H9 (cell line): ENCODE measurements at regions not wholly inside any gene's neighbourhood (a gene's known extent, or its start where the extent isn't known, plus 50 kb on each side); places are given as distances from the start of the nearest gene placed in this dataset.

ENCODE experiments used
- DNase-seq: peaks from one replicate; pipeline ENCODE4 v3.0.0-alpha.2; 2017
- H2AFZ ChIP-seq: one replicate; pipeline ENCODE4 v1.6.1; 2013; ENCODE audit warnings: mild to moderate bottlenecking, low read length, control low read depth, moderate library complexity
- H2AK5ac ChIP-seq: 2 replicates; pipeline ENCODE4 v1.6.1; 2013; ENCODE audit warnings: low read length, control low read depth, mixed read lengths; ENCODE audit not compliant: insufficient read length
- H2BK120ac ChIP-seq: one replicate; pipeline ENCODE4 v1.6.1; 2013; ENCODE audit warnings: low read depth, mild to moderate bottlenecking, low read length, control low read depth, inconsistent platforms; ENCODE audit not compliant: poor library complexity, severe bottlenecking
- H2BK12ac ChIP-seq: 2 replicates; pipeline ENCODE4 v1.6.1; 2013; ENCODE audit warnings: low read length, control low read depth, mixed read lengths, low read depth; ENCODE audit not compliant: insufficient read length
- H2BK15ac ChIP-seq: 2 replicates; pipeline ENCODE4 v1.6.1; 2013; ENCODE audit warnings: low read depth, low read length, control low read depth
- H2BK20ac ChIP-seq: one replicate; pipeline ENCODE4 v1.6.1; 2013; ENCODE audit warnings: low read depth, mild to moderate bottlenecking, low read length, control low read depth, inconsistent platforms; ENCODE audit not compliant: poor library complexity, severe bottlenecking
- H2BK5ac ChIP-seq: 2 replicates; pipeline ENCODE4 v1.6.1; 2013; ENCODE audit warnings: low read length, control low read depth, mixed read lengths; ENCODE audit not compliant: insufficient read length
- H3K14ac ChIP-seq: 2 replicates; pipeline ENCODE4 v1.6.1; 2013; ENCODE audit warnings: low read length, control low read depth; ENCODE audit not compliant: insufficient read depth
- H3K18ac ChIP-seq: 2 replicates; pipeline ENCODE4 v1.6.1; 2013; ENCODE audit warnings: low read depth, mild to moderate bottlenecking, mixed read lengths, low read length, control low read depth; ENCODE audit not compliant: insufficient read length
- H3K23ac ChIP-seq: 2 replicates; pipeline ENCODE4 v1.6.1; 2013; ENCODE audit warnings: low read length, control low read depth, mixed read lengths, low read depth; ENCODE audit not compliant: insufficient read length
- H3K23me2 ChIP-seq: 2 replicates; pipeline ENCODE4 v1.6.1; 2013; ENCODE audit warnings: low read depth, mild to moderate bottlenecking, mixed read lengths, low read length, control low read depth; ENCODE audit not compliant: insufficient read length, poor library complexity, severe bottlenecking
- H3K27ac ChIP-seq: 2 replicates; pipeline ENCODE4 v1.5.1; 2013; ENCODE audit warnings: low read length, control low read depth, mixed read lengths, low read depth; ENCODE audit not compliant: insufficient read length
- H3K27me3 ChIP-seq: 2 replicates; pipeline ENCODE4 v1.6.1; 2013; ENCODE audit warnings: low read length, control low read depth, inconsistent platforms; ENCODE audit not compliant: insufficient read depth
- H3K4ac ChIP-seq: 2 replicates; pipeline ENCODE4 v1.6.1; 2013; ENCODE audit warnings: low read depth, mild to moderate bottlenecking, control low read depth, inconsistent platforms, low read length, moderate library complexity
- H3K4me1 ChIP-seq: 2 replicates; pipeline ENCODE4 v1.6.1; 2013; ENCODE audit warnings: low read length, control low read depth, inconsistent platforms; ENCODE audit not compliant: insufficient read depth
- H3K4me2 ChIP-seq: 2 replicates; pipeline ENCODE4 v1.6.1; 2013; ENCODE audit warnings: low read length, control low read depth, mixed read lengths; ENCODE audit not compliant: insufficient read length, insufficient read depth
- H3K56ac ChIP-seq: 2 replicates; pipeline ENCODE4 v1.6.1; 2013; ENCODE audit warnings: low read depth, mild to moderate bottlenecking, mixed read lengths, low read length, control low read depth; ENCODE audit not compliant: insufficient read length
- H3K79me1 ChIP-seq: 2 replicates; pipeline ENCODE4 v1.6.1; 2013; ENCODE audit warnings: low read depth, mild to moderate bottlenecking, moderate library complexity, low read length, control low read depth, inconsistent platforms; ENCODE audit not compliant: insufficient read depth, poor library complexity, severe bottlenecking
- H3K79me2 ChIP-seq: 2 replicates; pipeline ENCODE4 v1.6.1; 2013; ENCODE audit warnings: low read length, control low read depth, inconsistent platforms; ENCODE audit not compliant: insufficient read depth
- H3K9ac ChIP-seq: 2 replicates; pipeline ENCODE4 v1.6.1; 2013; ENCODE audit warnings: low read length, control low read depth, mixed read lengths; ENCODE audit not compliant: insufficient read length; ENCODE audit errors: extremely low read depth
- H3K9me3 ChIP-seq: one replicate; pipeline ENCODE4 v1.6.1; 2013; ENCODE audit warnings: low read depth, low read length, inconsistent platforms; ENCODE audit not compliant: control insufficient read depth
- H3T11ph ChIP-seq: one replicate; pipeline ENCODE4 v1.6.1; 2013; ENCODE audit warnings: mild to moderate bottlenecking, low read length, control low read depth, inconsistent platforms
- H4K20me1 ChIP-seq: one replicate; pipeline ENCODE4 v1.6.1; 2013; ENCODE audit not compliant: control insufficient read depth, insufficient read length, insufficient read depth
- H4K5ac ChIP-seq: 2 replicates; pipeline ENCODE4 v1.6.1; 2013; ENCODE audit warnings: low read depth, mild to moderate bottlenecking, mixed read lengths, low read length, control low read depth; ENCODE audit not compliant: insufficient read length
- H4K8ac ChIP-seq: replicated peaks from 2 replicates; pipeline ENCODE4 v1.6.1; 2013; ENCODE audit warnings: low read length, control low read depth, mixed read lengths, low read depth; ENCODE audit not compliant: insufficient read length
- H4K91ac ChIP-seq: 2 replicates; pipeline ENCODE4 v1.6.1; 2013; ENCODE audit warnings: low read depth, mild to moderate bottlenecking, moderate library complexity, mixed read lengths, low read length, control low read depth; ENCODE audit not compliant: insufficient read length
- H3K27ac Mint-ChIP-seq, 3 experiments: 2 replicates in 2 of 3; 3 replicates in 1 of 3; pipeline ENCODE4 v1.8.0; 2020 to 2021; ENCODE audit warnings: mixed read lengths in 3 of 3, mild to moderate bottlenecking in 1 of 3, moderate library complexity in 1 of 3
- H3K27me3 Mint-ChIP-seq: 2 replicates; pipeline ENCODE4 v1.8.0; 2021; ENCODE audit warnings: low read depth, mild to moderate bottlenecking, moderate library complexity, mixed read lengths
- H3K36me3 Mint-ChIP-seq, 3 experiments: 2 replicates in 2 of 3; 3 replicates in 1 of 3; pipeline ENCODE4 v1.8.0; 2020 to 2021; ENCODE audit warnings: low read depth in 3 of 3, mixed read lengths in 3 of 3; ENCODE audit not compliant: insufficient read depth in 1 of 3
- H3K4me1 Mint-ChIP-seq, 2 experiments: 2 replicates each; pipeline ENCODE4 v1.8.0; 2020; ENCODE audit warnings: mixed read lengths in 2 of 2
- H3K4me3 Mint-ChIP-seq, 2 experiments: 2 replicates in 1 of 2; 3 replicates in 1 of 2; pipeline ENCODE4 v1.8.0; 2020 to 2021; ENCODE audit warnings: mild to moderate bottlenecking in 2 of 2, mixed read lengths in 2 of 2, moderate library complexity in 1 of 2
- H3K9me3 Mint-ChIP-seq, 2 experiments: 2 replicates in 1 of 2; 3 replicates in 1 of 2; pipeline ENCODE4 v1.8.0; 2020; ENCODE audit warnings: mild to moderate bottlenecking in 2 of 2, mixed read lengths in 2 of 2, moderate library complexity in 1 of 2
- WGBS: extraction: QIAGEN DNeasy Blood & Tissue Kit; methylation state at CpG from one replicate; pipeline ENCODE4 v1.1.7; 2013; ENCODE audit warnings: missing lambda C conversion rate, low lambda C conversion rate, mixed read lengths; ENCODE audit not compliant: insufficient read length; ENCODE audit errors: extremely low coverage; 5-methylcytosine and 5-hydroxymethylcytosine counted together
- TF ChIP-seq, protein P1 (sequence below): fragments of 200-600 bp; sonication (generic); conservative IDR thresholded peaks from 3 replicates; pipeline ENCODE4 v1.8.0; 2021; ENCODE audit warnings: antibody characterized with exemption, mild to moderate bottlenecking

- Mint-ChIP-seq H3K4me3 (no peak overlapping the region), H3K27ac (no peak overlapping the region), H3K36me3 (no peaks in the 10 kb centered on the region; a peak in 1 of 7 replicates), H3K9me3 (no peaks in the 10 kb centered on the region), H3K4me1 (peaks cover 0 to 4% of the 10 kb centered on the region in 2 experiments; a peak in 3 of 4 replicates), H3K27me3 (peaks cover 6% of the 10 kb centered on the region)
- Histone ChIP-seq H2BK15ac (no peak overlapping the region), H3T11ph (no peak overlapping the region), H4K20me1 (no peaks in the 10 kb centered on the region), H3K27ac (no peak overlapping the region), H3K9me3 (no peaks in the 10 kb centered on the region), H3K23me2 (no peaks in the 10 kb centered on the region), H3K79me2 (no peaks in the 10 kb centered on the region), H3K56ac (no peak overlapping the region), H3K14ac (no peak overlapping the region), H3K79me1 (no peaks in the 10 kb centered on the region), H2BK120ac (no peak overlapping the region), H3K18ac (no peak overlapping the region), H2AFZ (no peak overlapping the region), H4K5ac (no peak overlapping the region), H3K23ac (no peak overlapping the region), H3K27me3 (no peaks in the 10 kb centered on the region), H3K4me1 (no peaks in the 10 kb centered on the region), H4K8ac (no peak overlapping the region), H2AK5ac (no peak overlapping the region), H3K9ac (no peak overlapping the region), H2BK20ac (no peak overlapping the region), H4K91ac (no peak overlapping the region), H2BK12ac (no peak overlapping the region), H3K4me2 (no peak overlapping the region), H3K4ac (no peak overlapping the region), H2BK5ac (no peak overlapping the region)
- no peak for DNase-seq
- TF ChIP-seq, protein P1, sequence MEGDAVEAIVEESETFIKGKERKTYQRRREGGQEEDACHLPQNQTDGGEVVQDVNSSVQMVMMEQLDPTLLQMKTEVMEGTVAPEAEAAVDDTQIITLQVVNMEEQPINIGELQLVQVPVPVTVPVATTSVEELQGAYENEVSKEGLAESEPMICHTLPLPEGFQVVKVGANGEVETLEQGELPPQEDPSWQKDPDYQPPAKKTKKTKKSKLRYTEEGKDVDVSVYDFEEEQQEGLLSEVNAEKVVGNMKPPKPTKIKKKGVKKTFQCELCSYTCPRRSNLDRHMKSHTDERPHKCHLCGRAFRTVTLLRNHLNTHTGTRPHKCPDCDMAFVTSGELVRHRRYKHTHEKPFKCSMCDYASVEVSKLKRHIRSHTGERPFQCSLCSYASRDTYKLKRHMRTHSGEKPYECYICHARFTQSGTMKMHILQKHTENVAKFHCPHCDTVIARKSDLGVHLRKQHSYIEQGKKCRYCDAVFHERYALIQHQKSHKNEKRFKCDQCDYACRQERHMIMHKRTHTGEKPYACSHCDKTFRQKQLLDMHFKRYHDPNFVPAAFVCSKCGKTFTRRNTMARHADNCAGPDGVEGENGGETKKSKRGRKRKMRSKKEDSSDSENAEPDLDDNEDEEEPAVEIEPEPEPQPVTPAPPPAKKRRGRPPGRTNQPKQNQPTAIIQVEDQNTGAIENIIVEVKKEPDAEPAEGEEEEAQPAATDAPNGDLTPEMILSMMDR = no peak
- no CpG with 5 or more reads among the region's 6 CpGs for WGBS
These were observed 118.0 kb upstream of the IRX2 start for GRCh38 chr5:2869471-2869870.
